HT1080 (cell line): ENCODE measurements at regions not wholly inside any gene's neighbourhood (a gene's known extent, or its start where the extent isn't known, plus 50 kb on each side); places are given as distances from the start of the nearest gene placed in this dataset.

Source experiments
- DNase-seq: peaks from one replicate; pipeline ENCODE4 v3.0.0-alpha.2; 2015; ENCODE audit warnings: low read depth

DNA sequence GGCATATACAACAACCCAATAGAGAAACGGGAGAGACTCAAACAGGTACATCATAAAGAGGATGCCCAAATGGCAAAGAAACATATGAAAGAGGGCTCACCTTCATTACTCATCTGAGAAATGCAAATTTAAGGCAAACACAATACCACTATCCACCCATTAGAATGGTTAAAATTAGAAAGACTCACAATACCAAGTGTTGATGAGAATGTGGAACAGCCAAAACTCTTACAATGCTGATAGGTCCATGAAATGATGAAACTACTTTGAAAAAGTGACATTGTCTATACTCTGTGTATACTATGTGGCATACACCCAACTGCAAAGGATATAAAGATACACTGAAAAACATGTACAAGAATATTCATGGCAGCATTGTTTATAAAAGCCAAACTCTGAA is 96.2 kb upstream of the TSHZ3 start:
- no peak for DNase-seq

DNA sequence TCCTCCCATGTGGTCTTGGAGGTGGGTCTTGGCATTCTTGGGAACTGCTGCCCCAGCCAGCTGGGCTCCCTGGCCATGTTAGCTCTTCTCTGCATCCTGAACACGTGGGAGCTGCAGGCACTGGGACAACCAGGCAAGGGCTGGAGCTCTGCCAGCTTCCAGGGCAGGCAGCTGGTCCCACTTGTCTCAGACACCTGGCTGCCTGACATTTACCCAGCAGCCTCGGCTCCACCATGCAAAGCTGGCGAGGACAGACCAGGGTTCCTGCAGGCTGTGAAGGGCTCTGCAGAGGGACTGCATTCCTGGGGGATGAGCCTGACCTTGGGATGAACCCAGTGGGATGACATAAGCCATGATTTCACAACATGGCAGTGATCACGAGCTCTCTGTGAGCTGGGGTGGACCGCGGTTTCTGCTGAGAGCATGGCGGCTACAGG is 99.0 kb upstream of the TSHZ3 start:
- DNase-seq, result peak; percentile 63

- no peak for DNase-seq
Measured at GRCh38 chr19:31449379-31449778, 100.1 kb upstream of the TSHZ3 start.

DNA sequence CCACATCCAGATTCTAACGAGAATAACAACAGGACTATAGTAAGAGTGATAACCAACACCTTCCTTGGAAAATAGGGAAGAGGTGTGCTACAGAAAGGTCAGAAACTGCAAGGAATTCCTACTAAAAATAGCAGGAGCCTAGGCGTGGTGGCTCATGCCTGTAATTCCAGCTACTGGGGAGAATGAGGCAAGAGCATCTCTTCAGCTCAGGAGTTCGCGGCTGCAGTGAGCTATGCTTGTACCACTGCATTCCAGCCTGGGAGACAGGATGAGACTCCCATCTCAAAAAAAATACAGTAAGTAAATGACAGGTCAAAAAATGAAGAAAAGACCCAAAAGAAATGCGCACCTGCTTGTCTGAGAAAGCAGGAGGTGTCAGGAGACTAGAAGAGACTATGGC is 101.5 kb upstream of the TSHZ3 start:
- no peak for DNase-seq

GRCh38 chr19:31451686-31452330 is 102.6 kb upstream of the TSHZ3 start:
- DNase-seq, result peak; percentile 21

GRCh38 chr19:31459430-31459829 is 110.2 kb upstream of the TSHZ3 start:
- DNase-seq, result no peak

GRCh38 chr19:31461814-31462539 is 112.7 kb upstream of the TSHZ3 start:
- DNase-seq, result peak; percentile 8

DNA sequence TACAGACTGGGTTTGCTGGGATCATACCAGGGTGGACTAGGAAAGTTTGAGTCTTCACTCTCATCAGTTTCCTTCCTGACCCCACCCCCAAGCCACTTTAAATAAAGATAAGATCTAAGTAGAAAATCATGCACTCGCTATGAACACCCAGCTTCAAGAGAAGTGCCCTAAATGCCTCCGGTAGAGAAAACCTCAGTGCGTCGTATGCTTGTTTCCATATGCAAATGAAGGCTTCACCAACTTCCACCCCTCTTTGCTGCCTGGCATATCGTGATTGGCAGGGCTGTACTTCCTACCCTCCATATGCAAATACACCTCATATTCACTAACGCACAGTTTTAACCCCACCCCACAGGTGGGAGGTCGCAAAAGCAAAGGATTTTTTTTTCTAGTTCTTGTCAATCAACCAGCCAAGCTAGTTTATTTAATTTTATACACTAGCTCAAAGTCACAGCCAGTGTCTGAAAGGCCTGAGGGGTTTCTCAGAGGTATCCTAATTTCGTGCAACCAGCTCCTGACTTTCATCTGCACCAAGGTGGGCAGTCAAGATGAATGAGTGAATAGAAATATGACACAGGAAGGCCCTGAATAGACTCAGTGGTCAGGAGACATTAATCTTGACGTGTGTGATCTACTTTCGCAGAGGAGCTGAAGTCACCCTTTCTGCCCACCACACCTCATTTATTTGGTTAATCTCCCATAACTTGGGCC is 121.1 kb upstream of the TSHZ3 start:
- DNase-seq, result no peak

DNA sequence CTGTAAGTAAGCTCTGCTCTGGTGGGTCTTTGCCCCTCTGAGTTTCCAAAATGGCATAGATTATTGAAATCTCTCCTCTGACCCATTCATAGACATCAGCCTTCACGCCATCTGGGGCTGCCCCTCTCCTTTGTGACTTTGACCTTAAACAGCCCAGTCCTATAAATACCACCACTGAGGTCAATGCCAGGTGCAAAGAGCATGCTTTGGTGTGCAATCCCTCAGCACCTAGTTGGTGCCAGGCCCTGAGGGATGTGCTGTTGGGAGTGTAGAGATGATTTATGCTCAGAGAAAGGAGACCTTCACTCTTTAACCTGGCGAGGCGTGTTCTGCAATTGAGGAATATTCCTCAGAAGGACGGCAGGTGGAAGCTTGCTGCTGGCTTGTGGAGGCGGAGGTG is 121.7 kb upstream of the TSHZ3 start:
- no peak for DNase-seq

DNA sequence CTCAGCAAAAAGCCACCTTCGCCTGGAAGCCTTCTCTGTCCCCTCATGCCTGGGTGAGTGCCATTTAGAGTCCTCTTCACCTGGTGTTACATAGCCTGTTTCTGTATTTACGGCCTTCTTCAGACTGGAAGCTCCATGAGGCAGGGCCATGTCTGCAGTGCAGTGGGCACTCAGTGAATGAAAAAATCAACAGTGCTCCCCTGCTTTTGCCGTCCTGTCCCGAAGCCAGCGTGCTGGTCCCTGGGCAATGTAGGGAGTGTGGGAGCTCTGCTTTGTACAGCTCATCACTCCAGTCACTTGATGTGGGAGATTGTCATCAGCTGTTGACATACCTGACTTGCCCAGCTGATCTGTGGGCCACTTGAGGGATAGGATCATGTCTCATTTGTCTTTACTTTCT is 129.0 kb upstream of the TSHZ3 start:
- no peak for DNase-seq

- DNase-seq, result no peak
Measured at GRCh38 chr19:31483226-31483857, 134.1 kb upstream of the TSHZ3 start.

- DNase-seq, result peak; percentile 6
Measured at GRCh38 chr19:31484858-31485410, 135.7 kb upstream of the TSHZ3 start.

GRCh38 chr19:31485472-31485871 is 136.2 kb upstream of the TSHZ3 start:
- DNase-seq, result no peak

DNA sequence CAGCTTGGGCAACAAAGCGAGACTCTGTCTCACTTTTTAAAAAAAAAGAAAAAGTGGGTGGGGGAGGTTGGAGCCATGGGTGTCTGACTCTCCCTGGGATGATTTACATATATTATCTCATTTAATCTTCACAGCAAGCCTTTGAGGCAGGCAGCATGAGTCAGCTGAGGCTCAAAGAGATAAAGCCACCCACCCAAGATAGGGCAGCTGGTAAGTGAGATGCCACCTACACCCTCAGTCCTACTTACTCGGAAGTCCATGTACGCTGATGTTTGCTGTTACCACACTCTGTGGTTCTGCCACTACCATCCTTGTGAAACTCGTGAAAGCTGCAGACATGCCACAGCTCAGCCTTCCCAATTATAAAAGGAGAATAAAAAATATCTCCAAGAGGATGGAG is 142.0 kb upstream of the TSHZ3 start:
- no peak for DNase-seq

GRCh38 chr19:31492050-31492449 is 142.8 kb upstream of the TSHZ3 start:
- no peak for DNase-seq

DNA sequence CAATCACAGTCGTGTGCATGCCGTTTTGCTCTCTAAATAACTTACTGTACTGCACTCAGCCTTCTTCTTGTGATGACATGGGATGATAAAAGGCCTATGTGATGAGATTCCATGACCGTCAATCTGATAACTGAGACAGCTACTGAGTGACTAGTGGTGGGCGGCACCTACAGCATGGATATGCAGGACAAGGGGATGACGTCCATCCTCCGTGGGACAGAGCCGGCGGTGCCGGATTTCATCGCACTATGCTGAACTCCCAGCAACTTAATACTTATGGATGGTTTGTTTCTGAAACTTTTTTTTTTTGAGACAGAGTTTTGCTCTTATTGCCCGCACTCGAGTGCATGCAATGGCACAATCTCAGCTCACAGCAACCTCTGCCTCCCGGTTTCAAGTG is 146.8 kb upstream of the TSHZ3 start:
- DNase-seq, result no peak

DNA sequence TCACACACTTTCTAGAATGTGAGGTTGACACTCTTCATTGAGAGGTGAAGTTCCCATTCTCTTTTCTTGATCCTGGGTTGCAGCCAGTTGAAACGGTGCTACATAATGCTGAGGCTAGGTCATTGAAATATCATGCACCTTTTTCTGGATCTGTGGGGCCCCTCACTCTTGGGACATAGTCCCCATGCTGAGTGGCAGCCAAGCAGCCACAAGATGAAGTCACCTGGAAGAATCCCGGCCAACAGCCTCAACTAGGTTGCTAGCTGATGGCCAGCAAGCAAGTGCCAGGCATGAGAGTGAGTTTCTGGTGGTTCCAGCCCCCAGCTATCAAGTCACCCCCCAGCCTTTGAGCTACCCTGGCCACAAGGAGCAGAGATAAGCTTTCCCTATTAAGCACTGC is 148.5 kb upstream of the TSHZ3 start:
- DNase-seq, result no peak

DNA sequence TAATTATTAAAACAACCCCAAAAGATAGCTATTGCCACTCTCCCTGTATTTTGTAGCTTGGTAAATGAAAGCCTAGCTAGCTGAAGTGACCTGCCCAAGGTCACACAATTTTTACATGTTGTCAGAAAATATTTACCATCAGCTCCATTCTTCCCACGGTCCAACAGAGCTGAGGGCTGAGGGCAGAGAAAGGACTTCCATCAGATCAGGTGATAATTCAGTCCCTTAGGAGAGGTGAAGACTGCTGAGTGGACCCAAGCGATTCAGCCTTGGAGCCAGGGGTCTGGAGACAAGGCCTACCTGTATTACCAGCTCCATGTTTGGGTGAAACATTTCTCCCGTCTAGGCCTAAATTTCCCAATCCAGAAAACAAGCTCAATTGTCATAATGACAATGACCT is 149.5 kb upstream of the TSHZ3 start:
- DNase-seq, result no peak

DNA sequence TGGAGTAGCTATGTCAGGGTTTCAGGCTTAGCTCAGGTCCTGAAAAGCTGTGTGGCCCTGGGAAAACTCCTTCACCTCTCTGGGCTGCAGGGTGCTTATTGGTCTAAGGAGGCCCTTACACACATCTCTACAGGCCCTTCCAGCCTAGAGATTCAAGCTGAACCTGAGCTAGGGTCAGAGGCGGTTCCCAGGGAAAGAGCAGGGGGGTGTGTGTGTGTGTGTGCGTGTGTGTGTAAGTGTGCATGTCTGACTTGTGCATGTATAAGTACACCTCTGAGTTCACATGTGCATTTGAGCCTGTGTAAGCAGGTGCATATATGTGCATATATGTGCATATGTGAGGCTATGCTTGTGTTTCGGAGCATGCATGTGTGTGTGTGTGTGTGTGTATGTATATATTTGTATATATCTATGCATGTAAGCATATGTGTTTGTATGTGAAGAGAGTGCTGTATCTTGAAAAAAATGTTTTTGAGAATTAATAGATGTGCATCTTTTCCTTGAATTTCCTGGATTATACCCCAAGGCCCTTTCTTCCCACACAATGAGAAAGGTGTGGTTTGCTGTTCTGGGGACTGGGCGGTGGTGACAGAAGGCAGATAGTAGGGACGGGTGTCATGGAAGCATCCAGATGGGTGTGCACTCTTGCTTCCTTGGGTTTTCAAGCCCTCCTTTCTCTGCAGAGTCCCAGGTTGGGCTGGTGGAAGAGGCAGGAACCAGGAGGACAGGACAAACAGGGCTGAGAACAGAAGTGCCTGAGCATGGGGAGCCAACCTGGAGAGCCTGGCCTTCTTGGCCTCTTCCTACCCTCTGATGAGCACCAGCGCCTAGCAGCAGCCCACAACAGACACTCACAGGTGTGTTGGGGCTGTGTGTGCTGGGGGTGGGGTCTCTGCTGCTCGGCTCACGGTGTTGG is 150.3 kb upstream of the TSHZ3 start:
- no peak for DNase-seq

DNA sequence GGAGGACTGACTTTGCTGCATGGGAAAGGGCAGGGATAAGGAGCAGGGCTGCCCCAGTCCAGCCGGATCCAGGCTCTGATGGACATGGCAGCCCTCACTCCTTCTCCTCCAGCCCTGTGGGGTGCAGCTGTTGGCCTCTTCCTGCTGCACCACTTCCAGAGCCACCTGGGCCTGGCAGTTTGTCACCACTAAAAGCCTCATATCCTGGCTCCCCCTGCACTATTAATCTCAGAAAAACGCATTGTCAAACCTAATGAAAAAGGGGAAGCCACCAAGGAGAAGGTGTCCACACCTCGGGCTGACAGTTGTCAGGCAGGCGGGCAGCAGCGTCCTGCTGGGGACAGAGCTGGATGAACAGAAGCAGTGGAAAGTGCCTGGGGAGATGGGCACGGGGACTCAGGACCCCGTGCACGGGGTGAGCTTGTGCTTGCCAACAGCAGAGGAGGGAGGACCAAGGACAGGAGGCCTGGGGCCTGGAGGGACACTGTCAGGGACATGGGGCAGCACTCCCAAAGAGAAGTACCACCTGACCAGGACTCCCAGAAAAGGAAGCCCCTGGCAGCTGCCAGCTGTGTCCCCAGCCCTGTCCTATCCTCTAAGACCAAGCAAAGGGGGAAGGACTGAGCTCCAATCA is 151.1 kb upstream of the TSHZ3 start:
- DNase-seq, result no peak
